Activated CD4-positive, alpha-beta T cell treated with anti-CD3 and anti-CD28 coated beads, Interleukin-2, amount 10 ng/mL, durations not matched to agents 7 days and 5 days (primary cell): ENCODE measurements at regions not wholly inside any gene's neighbourhood (a gene's known extent, or its start where the extent isn't known, plus 50 kb on each side); places are given as distances from the start of the nearest gene placed in this dataset.

Experiments used
- CTCF ChIA-PET: fragments of 350-600 bp; sonication (Branson Sonifier 250); formaldehyde crosslinking; loops from one replicate; lab custom pipeline; 2021; ENCODE audit warnings: antibody characterized with exemption; lab: Charles Lee
- POLR2A ChIA-PET: fragments of 350-600 bp; sonication (Branson Sonifier 250); formaldehyde crosslinking; loops from one replicate; lab custom pipeline; 2021; ENCODE audit warnings: antibody characterized with exemption; lab: Charles Lee
- DNase-seq: peaks from one replicate; pipeline ENCODE4 v3.0.0-alpha.2; 2020
- H3K27ac Mint-ChIP-seq: one replicate; pipeline ENCODE4 v1.8.0; 2021; ENCODE audit warnings: mild to moderate bottlenecking, moderate library complexity, mixed read lengths
- H3K27me3 Mint-ChIP-seq: one replicate; pipeline ENCODE4 v1.8.0; 2021; ENCODE audit warnings: mixed read lengths
- H3K36me3 Mint-ChIP-seq: one replicate; pipeline ENCODE4 v1.8.0; 2021; ENCODE audit warnings: low read depth, mixed read lengths
- H3K4me1 Mint-ChIP-seq: one replicate; pipeline ENCODE4 v1.8.0; 2021; ENCODE audit warnings: mixed read lengths
- H3K4me3 Mint-ChIP-seq: one replicate; pipeline ENCODE4 v1.8.0; 2021; ENCODE audit warnings: mild to moderate bottlenecking, moderate library complexity, mixed read lengths
- H3K9me3 Mint-ChIP-seq: one replicate; pipeline ENCODE4 v1.8.0; 2021; ENCODE audit warnings: mixed read lengths

DNA sequence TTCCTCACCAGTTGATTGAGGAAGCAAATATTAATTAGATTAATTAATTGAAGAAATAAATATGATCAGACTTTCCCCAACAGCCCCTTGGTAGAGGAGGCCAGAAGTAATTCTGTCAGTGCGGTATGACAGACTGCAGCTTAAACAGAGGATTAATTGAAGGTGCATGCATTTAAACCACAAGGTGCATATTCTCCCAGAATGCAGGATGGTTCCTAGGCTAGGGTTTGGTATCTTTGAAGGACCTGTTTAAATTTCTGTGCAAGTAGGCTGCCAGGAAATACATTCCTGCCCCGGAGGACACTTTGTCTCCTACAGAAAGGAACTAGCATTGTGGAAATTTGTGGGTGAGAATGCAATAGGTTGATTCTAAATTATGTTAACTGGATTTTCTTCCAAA, 50.5 kb upstream of the PALM2AKAP2 start:
- CTCF ChIA-PET, result no interaction called here
- Mint-ChIP-seq H3K27ac (no peak overlapping the region), H3K27me3 (peaks cover 11% of the 10 kb centered on the region), H3K4me3 (no peak overlapping the region), H3K36me3 (no peaks in the 10 kb centered on the region), H3K9me3 (no peaks in the 10 kb centered on the region), H3K4me1 (peaks cover 6% of the 10 kb centered on the region)
- POLR2A ChIA-PET, result no interaction called here
- no peak for DNase-seq
